Esophagus muscularis mucosa (tissue), 4 donors: ENCODE measurements at regions not wholly inside any gene's neighbourhood (a gene's known extent, or its start where the extent isn't known, plus 50 kb on each side); places are given as distances from the start of the nearest gene placed in this dataset.

Source experiments
- DNase-seq: peaks from one replicate; pipeline ENCODE4 v3.0.0-alpha.2; 2017; ENCODE audit errors: extremely low spot score
- H3K27ac ChIP-seq, 4 donors: fragments of 200-600 bp; sonication (generic); replicated peaks in 1 of 4; 1 replicate in 3 of 4; 2 replicates in 1 of 4; pipeline ENCODE4 v1.5.1; 2016 to 2019; ENCODE audit warnings: mild to moderate bottlenecking in 1 of 4
- H3K27me3 ChIP-seq, 4 donors: fragments of 200-600 bp; sonication (generic); one replicate each; pipeline versions ENCODE4 v1.5.1 to v1.6.0; 2016 to 2019
- H3K36me3 ChIP-seq, 4 donors: fragments of 200-600 bp; sonication (generic); one replicate each; pipeline ENCODE4 v1.5.1; 2016 to 2019
- H3K4me1 ChIP-seq, 4 donors: fragments of 200-600 bp; sonication (generic); one replicate each; pipeline ENCODE4 v1.5.1; 2016 to 2019
- H3K4me3 ChIP-seq, 4 donors: fragments of 200-600 bp; sonication (generic); 1 replicate in 2 of 4; 2 replicates in 2 of 4; pipeline ENCODE4 v1.5.1; 2016 to 2019; ENCODE audit warnings: mild to moderate bottlenecking in 4 of 4, moderate library complexity in 1 of 4
- H3K9me3 ChIP-seq, 4 donors: fragments of 200-600 bp; sonication (generic); 1 replicate in 3 of 4; 2 replicates in 1 of 4; pipeline ENCODE4 v1.5.1; 2016 to 2019
- EP300 ChIP-seq: sonication (generic); formaldehyde crosslinking; IDR thresholded peaks from one replicate; pipeline ENCODE4 v1.6.1; 2017; ENCODE audit warnings: antibody characterized with exemption
- POLR2A ChIP-seq: fragments of 450-650 bp; IDR thresholded peaks from one replicate; pipeline ENCODE4 v1.6.1; 2017; ENCODE audit warnings: antibody characterized with exemption, moderate library complexity, mild to moderate bottlenecking, low read depth
- POLR2AphosphoS5 ChIP-seq, 2 donors: sonication (generic); formaldehyde crosslinking; IDR thresholded peaks; one replicate each; pipeline ENCODE4 v1.6.1; 2017; ENCODE audit warnings: antibody characterized with exemption in 2 of 2
- WGBS: methylation state at CpG from one replicate; pipeline ENCODE4 v1.1.5; 2018; 5-methylcytosine and 5-hydroxymethylcytosine counted together
- intact Hi-C: fragments of 100-400 bp; cut with DNase I; formaldehyde crosslinking; loops from one replicate; pipeline ENCODE4 v1.15.1; 2023
- TF ChIP-seq, protein P1 (sequence below), 3 experiments: fragments of 200-600 bp in 2 of 3; fragments of 450-650 bp in 1 of 3; sonication (generic) in 2 of 3; IDR thresholded peaks; one replicate each; pipeline ENCODE4 v1.5.1; 2017 to 2019; ENCODE audit warnings: antibody characterized with exemption in 3 of 3, mild to moderate bottlenecking in 2 of 3, moderate library complexity in 1 of 3

DNA sequence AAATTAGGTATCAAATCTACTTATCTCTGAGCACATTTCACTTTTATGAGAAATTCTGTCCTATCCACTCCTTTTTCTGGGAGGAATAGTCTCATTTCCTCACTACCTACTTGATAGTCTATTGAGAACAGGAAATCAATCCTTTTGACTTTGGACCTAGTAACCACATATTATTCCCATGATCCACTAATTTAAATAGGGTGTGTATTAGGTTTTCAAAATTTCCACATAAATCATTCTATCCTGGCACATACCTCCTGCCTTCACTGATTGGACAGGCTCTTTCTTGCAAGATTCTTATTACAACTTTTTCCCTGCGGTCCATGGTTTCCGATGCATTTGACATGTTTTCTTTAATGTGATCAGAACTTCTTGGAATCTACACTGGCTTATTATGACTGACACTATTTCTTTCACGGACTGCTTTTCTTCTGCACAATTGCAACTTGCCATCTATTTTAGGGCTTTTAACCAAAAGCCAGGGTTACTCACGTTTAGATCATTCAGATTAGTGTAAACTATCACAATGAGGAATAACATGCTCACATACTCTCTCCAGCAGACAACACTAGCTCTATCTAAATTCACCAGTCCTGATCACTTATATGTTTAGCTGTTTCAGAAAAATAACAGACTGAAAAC, 419.9 kb upstream of the SLIT2 start:
- 54% methylated on average over 4 of the region's 4 CpGs for WGBS

DNA sequence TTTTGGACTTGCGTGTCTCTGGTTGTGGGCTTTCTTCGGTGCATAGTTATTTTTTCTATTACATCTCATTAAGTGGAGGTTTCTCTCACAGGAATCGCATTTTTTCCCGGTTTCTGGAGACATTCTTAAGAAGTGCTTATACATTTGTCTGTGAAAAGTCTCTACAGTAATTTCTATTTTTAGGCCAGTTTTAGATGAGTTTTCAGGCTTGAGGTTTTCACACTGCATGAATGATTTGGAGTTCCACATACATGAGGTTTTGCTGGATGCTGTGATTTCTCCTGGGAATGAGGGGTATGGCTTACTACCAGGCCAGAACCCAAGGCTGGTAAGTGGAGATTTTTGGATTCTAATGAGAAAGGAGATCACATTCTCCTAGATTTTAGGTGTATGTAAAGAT, 422.6 kb upstream of the SLIT2 start:
- 84% methylated on average over 4 of the region's 4 CpGs for WGBS
- H3K4me1 ChIP-seq: peaks cover 0 to 12% (median 5%) of the 10 kb centered on the region in 4 donors
- no peak overlapping the region for H3K4me3 ChIP-seq
- H3K27ac ChIP-seq: no peak overlapping the region
- no peak for DNase-seq
- TF ChIP-seq EP300: no peak
- no peaks in the 10 kb centered on the region for H3K36me3 ChIP-seq
- no peaks in the 10 kb centered on the region for H3K9me3 ChIP-seq
- intact Hi-C loops: no loop called here
- H3K27me3 ChIP-seq: no peaks in the 10 kb centered on the region

More for the DNA sequence above, 419.9 kb upstream of the SLIT2 start:
- intact Hi-C loops: no loop called here
- Histone ChIP-seq H3K4me3 (no peak overlapping the region), H3K27me3 (no peaks in the 10 kb centered on the region), H3K36me3 (no peaks in the 10 kb centered on the region), H3K9me3 (no peaks in the 10 kb centered on the region), H3K4me1 (peaks cover 0 to 12% (median 5%) of the 10 kb centered on the region in 4 donors), H3K27ac (no peak overlapping the region)
- no peak for DNase-seq
- TF ChIP-seq EP300: no peak
- TF ChIP-seq POLR2A: no peak
- no peak for TF ChIP-seq POLR2AphosphoS5 (IDR thresholded peaks at IDR 0.05)
- TF ChIP-seq, protein P1, sequence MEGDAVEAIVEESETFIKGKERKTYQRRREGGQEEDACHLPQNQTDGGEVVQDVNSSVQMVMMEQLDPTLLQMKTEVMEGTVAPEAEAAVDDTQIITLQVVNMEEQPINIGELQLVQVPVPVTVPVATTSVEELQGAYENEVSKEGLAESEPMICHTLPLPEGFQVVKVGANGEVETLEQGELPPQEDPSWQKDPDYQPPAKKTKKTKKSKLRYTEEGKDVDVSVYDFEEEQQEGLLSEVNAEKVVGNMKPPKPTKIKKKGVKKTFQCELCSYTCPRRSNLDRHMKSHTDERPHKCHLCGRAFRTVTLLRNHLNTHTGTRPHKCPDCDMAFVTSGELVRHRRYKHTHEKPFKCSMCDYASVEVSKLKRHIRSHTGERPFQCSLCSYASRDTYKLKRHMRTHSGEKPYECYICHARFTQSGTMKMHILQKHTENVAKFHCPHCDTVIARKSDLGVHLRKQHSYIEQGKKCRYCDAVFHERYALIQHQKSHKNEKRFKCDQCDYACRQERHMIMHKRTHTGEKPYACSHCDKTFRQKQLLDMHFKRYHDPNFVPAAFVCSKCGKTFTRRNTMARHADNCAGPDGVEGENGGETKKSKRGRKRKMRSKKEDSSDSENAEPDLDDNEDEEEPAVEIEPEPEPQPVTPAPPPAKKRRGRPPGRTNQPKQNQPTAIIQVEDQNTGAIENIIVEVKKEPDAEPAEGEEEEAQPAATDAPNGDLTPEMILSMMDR (IDR thresholded peaks at IDR 0.05): no peak

DNA sequence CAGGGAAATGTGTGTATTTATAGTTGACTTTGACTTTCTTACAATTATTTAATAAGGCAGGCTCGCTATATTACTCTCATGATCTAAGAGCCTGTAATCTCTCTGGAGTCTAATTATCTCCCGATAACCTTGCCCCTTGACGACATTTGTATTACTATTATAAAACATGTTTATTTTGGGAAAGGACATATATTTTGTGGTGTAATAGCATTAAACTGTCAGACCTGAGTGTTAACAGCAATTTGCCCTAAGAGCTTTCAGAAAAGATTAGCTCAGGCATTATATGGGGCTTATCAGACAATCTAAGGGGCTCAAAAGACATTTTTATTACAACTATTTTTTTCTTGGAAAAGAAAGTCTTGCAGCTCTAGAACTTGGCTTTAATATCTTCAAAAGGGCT, 427.9 kb upstream of the SLIT2 start:
- Histone ChIP-seq H3K4me3 (no peak overlapping the region), H3K9me3 (no peaks in the 10 kb centered on the region), H3K27me3 (no peaks in the 10 kb centered on the region), H3K4me1 (peaks cover 0 to 4% (median 0%) of the 10 kb centered on the region in 4 donors), H3K36me3 (no peaks in the 10 kb centered on the region), H3K27ac (no peak overlapping the region)
- TF ChIP-seq EP300 (no peak), POLR2A (no peak), POLR2AphosphoS5 (IDR thresholded peaks at IDR 0.05) (no peak)
- TF ChIP-seq, protein P1 (IDR thresholded peaks at IDR 0.05): no peak
- 50% methylated on average over 3 of the region's 3 CpGs for WGBS
- DNase-seq: no peak
- intact Hi-C loops: no loop called here

DNA sequence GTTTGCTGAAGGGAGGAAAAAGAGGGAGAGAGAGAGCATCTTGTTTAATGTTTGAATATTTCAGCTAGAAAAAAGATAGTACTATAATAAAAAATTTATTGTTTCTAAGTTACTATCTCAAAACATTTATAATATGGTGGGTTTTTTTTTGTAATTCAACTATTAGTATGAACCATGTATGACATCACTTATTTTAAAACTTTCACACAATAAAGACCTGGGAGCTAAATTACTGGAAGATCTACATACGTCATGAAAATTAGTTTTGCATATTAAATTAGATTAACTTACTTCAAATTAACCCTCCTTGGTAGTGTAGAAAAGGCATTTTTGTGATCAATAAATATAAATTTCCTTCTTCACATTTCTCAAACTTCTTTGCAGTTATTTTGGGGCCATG, 432.0 kb upstream of the SLIT2 start:
- Histone ChIP-seq H3K9me3 (no peaks in the 10 kb centered on the region), H3K4me3 (no peak overlapping the region), H3K36me3 (no peaks in the 10 kb centered on the region), H3K27me3 (no peaks in the 10 kb centered on the region), H3K4me1 (peaks cover 0 to 11% (median 0%) of the 10 kb centered on the region in 4 donors), H3K27ac (no peak overlapping the region)
- no peak for TF ChIP-seq EP300
- TF ChIP-seq, protein P1 (IDR thresholded peaks at IDR 0.05): no peak
- TF ChIP-seq POLR2AphosphoS5 (IDR thresholded peaks at IDR 0.05): no peak
- no peak for TF ChIP-seq POLR2A
- DNase-seq: no peak
- intact Hi-C loops: no loop called here
- WGBS: 95% methylated on average over 1 of the region's 1 CpG

DNA sequence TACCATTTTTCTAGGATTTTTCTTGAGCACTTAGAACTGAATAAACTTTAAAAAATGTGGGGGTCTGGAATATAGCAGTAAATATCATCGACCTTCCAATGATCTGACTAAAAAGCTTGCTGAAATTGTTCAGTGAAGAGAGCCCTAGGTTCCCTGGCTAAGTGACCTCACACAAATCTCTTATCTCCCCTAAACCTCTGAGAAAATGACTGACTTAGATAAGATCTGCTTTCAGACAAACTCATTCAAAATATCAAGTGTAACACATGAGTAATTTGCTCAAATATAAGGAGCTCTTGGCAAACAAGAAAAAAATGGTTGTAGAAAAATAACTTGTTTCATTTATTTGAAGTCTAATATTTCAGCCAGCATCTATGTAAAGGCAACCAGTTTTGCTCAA, 441.7 kb upstream of the SLIT2 start:
- WGBS: 63% methylated on average over 1 of the region's 1 CpG
- H3K4me1 ChIP-seq: peaks cover 0 to 54% (median 31%) of the 10 kb centered on the region in 4 donors
- no peaks in the 10 kb centered on the region for H3K36me3 ChIP-seq
- no peak for DNase-seq
- H3K27me3 ChIP-seq: no peaks in the 10 kb centered on the region
- no peak overlapping the region for H3K27ac ChIP-seq
- intact Hi-C loops: no loop called here
- TF ChIP-seq POLR2A (no peak), POLR2AphosphoS5 (IDR thresholded peaks at IDR 0.05) (no peak), EP300 (no peak)
- TF ChIP-seq, protein P1 (IDR thresholded peaks at IDR 0.05): no peak
- no peak overlapping the region for H3K4me3 ChIP-seq
- no peaks in the 10 kb centered on the region for H3K9me3 ChIP-seq
